ENCODE measurements at regions not wholly inside any gene's neighbourhood (a gene's known extent, or its start where the extent isn't known, plus 50 kb on each side); places are given as distances from the start of the nearest gene placed in this dataset.

DNA sequence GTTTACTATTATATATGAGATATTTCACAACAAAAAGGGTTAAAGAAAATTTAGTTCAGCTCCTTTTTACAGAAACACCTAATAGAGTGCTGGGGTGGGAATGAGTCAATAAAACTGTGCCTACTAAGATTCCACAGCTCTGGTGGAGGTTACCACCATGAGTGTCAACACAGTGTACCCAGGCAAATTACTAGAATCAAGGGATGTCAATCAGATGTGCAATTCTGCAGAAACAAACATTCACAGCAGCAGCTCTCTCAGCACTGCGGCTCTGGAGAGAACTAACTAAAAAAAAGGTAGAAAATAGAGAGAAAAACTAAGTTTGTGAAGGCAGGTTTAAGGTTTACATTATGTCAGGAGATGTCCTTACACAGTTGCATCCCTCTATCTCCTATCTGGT is 1313.0 kb downstream of the MAT2B start:
- TF ChIP-seq, protein P1, sequence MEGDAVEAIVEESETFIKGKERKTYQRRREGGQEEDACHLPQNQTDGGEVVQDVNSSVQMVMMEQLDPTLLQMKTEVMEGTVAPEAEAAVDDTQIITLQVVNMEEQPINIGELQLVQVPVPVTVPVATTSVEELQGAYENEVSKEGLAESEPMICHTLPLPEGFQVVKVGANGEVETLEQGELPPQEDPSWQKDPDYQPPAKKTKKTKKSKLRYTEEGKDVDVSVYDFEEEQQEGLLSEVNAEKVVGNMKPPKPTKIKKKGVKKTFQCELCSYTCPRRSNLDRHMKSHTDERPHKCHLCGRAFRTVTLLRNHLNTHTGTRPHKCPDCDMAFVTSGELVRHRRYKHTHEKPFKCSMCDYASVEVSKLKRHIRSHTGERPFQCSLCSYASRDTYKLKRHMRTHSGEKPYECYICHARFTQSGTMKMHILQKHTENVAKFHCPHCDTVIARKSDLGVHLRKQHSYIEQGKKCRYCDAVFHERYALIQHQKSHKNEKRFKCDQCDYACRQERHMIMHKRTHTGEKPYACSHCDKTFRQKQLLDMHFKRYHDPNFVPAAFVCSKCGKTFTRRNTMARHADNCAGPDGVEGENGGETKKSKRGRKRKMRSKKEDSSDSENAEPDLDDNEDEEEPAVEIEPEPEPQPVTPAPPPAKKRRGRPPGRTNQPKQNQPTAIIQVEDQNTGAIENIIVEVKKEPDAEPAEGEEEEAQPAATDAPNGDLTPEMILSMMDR (IDR thresholded peaks at IDR 0.05; ENCODE audit: insufficient read depth, low read length, poor library complexity, severe bottlenecking) = no peak
- TF ChIP-seq EZH2phosphoT487 (conservative IDR thresholded peaks at IDR 0.05; ENCODE audit: low read length) = no peak

Data from SU-DHL-6 (cell line).